Hepatocyte (in vitro differentiated cells): ENCODE measurements at regions not wholly inside any gene's neighbourhood (a gene's known extent, or its start where the extent isn't known, plus 50 kb on each side); places are given as distances from the start of the nearest gene placed in this dataset.

Experiments used
- DNase-seq: peaks from one replicate; pipeline ENCODE4 v3.0.0-alpha.2; 2016; ENCODE audit warnings: low spot score
- H2AFZ ChIP-seq: fragments of 200-600 bp; sonication (generic); 2 replicates; pipeline ENCODE4 v1.6.0; 2016; ENCODE audit warnings: antibody characterized with exemption, mild to moderate bottlenecking
- H3K27ac ChIP-seq: fragments of 200-600 bp; sonication (generic); 2 replicates; pipeline ENCODE4 v1.5.1; 2016; ENCODE audit warnings: mild to moderate bottlenecking
- H3K27me3 ChIP-seq: fragments of 200-600 bp; sonication (generic); 2 replicates; pipeline ENCODE4 v1.6.1; 2016
- H3K36me3 ChIP-seq: fragments of 200-600 bp; sonication (generic); replicated peaks from 2 replicates; pipeline ENCODE4 v1.5.1; 2016; ENCODE audit warnings: low read depth; ENCODE audit not compliant: insufficient read depth
- H3K4me1 ChIP-seq: fragments of 200-600 bp; sonication (generic); 2 replicates; pipeline ENCODE4 v1.5.1; 2016; ENCODE audit warnings: mild to moderate bottlenecking, moderate library complexity; ENCODE audit not compliant: insufficient read depth
- H3K4me2 ChIP-seq: fragments of 200-600 bp; sonication (generic); 2 replicates; pipeline ENCODE4 v1.6.0; 2016
- H3K4me3 ChIP-seq: fragments of 200-600 bp; sonication (generic); 2 replicates; pipeline ENCODE4 v1.5.1; 2016; ENCODE audit warnings: mild to moderate bottlenecking
- H3K79me2 ChIP-seq: fragments of 200-600 bp; sonication (generic); 2 replicates; pipeline ENCODE4 v1.6.0; 2017; ENCODE audit warnings: mild to moderate bottlenecking
- H3K9me2 ChIP-seq: fragments of 200-600 bp; sonication (generic); replicated peaks from 2 replicates; pipeline ENCODE4 v1.6.0; 2017; ENCODE audit warnings: mild to moderate bottlenecking; ENCODE audit not compliant: insufficient read depth
- H3K9me3 ChIP-seq: fragments of 200-600 bp; sonication (generic); 2 replicates; pipeline ENCODE4 v1.5.1; 2016; ENCODE audit warnings: low read depth, mild to moderate bottlenecking
- H4K20me1 ChIP-seq: fragments of 200-600 bp; sonication (generic); 2 replicates; pipeline ENCODE4 v1.6.0; 2016; ENCODE audit warnings: mild to moderate bottlenecking; ENCODE audit not compliant: insufficient read depth, poor library complexity, severe bottlenecking
- CTCF ChIP-seq: fragments of 200-600 bp; sonication (generic); IDR thresholded peaks from 2 replicates; pipeline ENCODE4 v1.5.1; 2016; ENCODE audit warnings: antibody characterized with exemption, mild to moderate bottlenecking; ENCODE audit not compliant: poor library complexity
- EZH2 ChIP-seq: fragments of 200-600 bp; sonication (generic); IDR thresholded peaks from 2 replicates; pipeline ENCODE4 v1.6.1; 2016; ENCODE audit warnings: antibody characterized with exemption, mild to moderate bottlenecking, borderline replicate concordance
- EZH2phosphoT487 ChIP-seq: fragments of 200-600 bp; sonication (generic); IDR thresholded peaks from one replicate; pipeline ENCODE4 v1.6.1; 2018; ENCODE audit warnings: antibody characterized with exemption, mild to moderate bottlenecking, low read depth, moderate library complexity; ENCODE audit not compliant: unreplicated experiment, severe bottlenecking
- WGBS: methylation state at CpG from one replicate; pipeline ENCODE4 v1.1.6; 2016; ENCODE audit warnings: low lambda C conversion rate; ENCODE audit errors: missing lambda C conversion rate; 5-methylcytosine and 5-hydroxymethylcytosine counted together

DNA sequence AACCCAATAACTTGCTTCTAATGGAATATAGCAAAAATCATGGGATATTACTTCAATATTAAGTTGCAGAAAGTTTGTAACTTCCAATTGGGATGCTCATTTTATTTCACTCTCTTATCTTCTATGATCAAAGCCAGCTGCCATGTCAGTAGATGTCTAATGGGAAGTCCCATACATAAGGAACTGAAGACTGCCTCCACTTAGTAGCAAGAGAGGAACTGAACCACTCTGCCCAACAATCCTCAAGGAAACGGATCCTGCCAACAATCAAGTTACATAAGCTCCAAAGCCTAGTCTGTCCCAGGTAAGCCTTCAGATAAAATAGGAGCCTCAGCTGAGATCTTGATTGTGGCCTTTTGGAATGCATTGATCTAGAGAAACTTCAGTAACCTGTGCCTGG is 431.5 kb upstream of the PCDH15 start:
- no peak for DNase-seq
- 54% methylated on average over 1 of the region's 1 CpG for WGBS
- H3K4me1 ChIP-seq, result no peaks in the 10 kb centered on the region
- H3K36me3 ChIP-seq, result no peaks in the 10 kb centered on the region
- H3K79me2 ChIP-seq, result no peaks in the 10 kb centered on the region
- no peaks in the 10 kb centered on the region for H4K20me1 ChIP-seq
- H3K27me3 ChIP-seq, result no peaks in the 10 kb centered on the region
- H2AFZ ChIP-seq, result no peak overlapping the region
- no peaks in the 10 kb centered on the region for H3K9me3 ChIP-seq
- no peak overlapping the region for H3K4me2 ChIP-seq
- H3K4me3 ChIP-seq, result no peak overlapping the region
- H3K27ac ChIP-seq, result no peak overlapping the region
- no peak for TF ChIP-seq CTCF
- no peak for TF ChIP-seq EZH2phosphoT487
- no peak for TF ChIP-seq EZH2
- no peaks in the 10 kb centered on the region for H3K9me2 ChIP-seq

DNA sequence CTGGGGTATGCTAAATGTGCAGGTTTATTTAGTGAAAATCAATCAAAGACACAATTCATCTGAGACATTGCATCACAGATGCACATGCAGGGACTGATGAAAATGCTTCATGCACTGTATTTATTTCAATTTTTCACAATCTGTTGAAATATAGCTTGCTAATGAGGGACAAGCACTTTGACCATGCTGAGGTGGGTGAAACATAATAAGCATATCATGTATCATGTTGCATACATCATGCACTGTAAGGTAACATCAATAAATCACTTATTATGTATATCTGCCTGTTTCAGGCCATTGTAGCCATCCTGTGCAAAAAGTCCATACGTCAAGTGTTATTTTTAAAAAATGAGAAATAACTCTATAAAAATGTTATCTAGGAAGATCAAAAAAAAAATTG is 426.9 kb upstream of the PCDH15 start:
- Histone ChIP-seq H3K79me2 (no peaks in the 10 kb centered on the region), H3K27ac (no peak overlapping the region), H4K20me1 (no peaks in the 10 kb centered on the region), H3K27me3 (no peaks in the 10 kb centered on the region), H3K36me3 (no peaks in the 10 kb centered on the region), H3K9me3 (no peaks in the 10 kb centered on the region), H2AFZ (no peak overlapping the region), H3K4me3 (no peak overlapping the region), H3K4me2 (no peak overlapping the region), H3K4me1 (no peaks in the 10 kb centered on the region), H3K9me2 (no peaks in the 10 kb centered on the region)
- TF ChIP-seq EZH2phosphoT487, result no peak
- no peak for DNase-seq
- 50% methylated on average over 1 of the region's 1 CpG for whole genome bisulfite sequencing

GRCh38 chr10:55224007-55224781 is 423.2 kb upstream of the PCDH15 start:
- H4K20me1 ChIP-seq, result no peaks in the 10 kb centered on the region
- 87% methylated on average over 5 of the region's 5 CpGs for WGBS
- no peaks in the 10 kb centered on the region for H3K9me2 ChIP-seq
- TF ChIP-seq CTCF (no peak), EZH2 (no peak), EZH2phosphoT487 (no peak)
- no peaks in the 10 kb centered on the region for H3K27me3 ChIP-seq
- H3K4me2 ChIP-seq, result no peak overlapping the region
- H3K36me3 ChIP-seq, result no peaks in the 10 kb centered on the region
- H3K4me3 ChIP-seq, result no peak overlapping the region
- H3K9me3 ChIP-seq, result no peaks in the 10 kb centered on the region
- H3K27ac ChIP-seq, result no peak overlapping the region
- no peaks in the 10 kb centered on the region for H3K79me2 ChIP-seq
- DNase-seq, result no peak
- H2AFZ ChIP-seq, result no peak overlapping the region
- H3K4me1 ChIP-seq, result no peaks in the 10 kb centered on the region

GRCh38 chr10:55223352-55223751 is 422.3 kb upstream of the PCDH15 start:
- H3K4me2 ChIP-seq, result no peak overlapping the region
- H2AFZ ChIP-seq, result no peak overlapping the region
- no peaks in the 10 kb centered on the region for H3K4me1 ChIP-seq
- H3K27me3 ChIP-seq, result no peaks in the 10 kb centered on the region
- no peak for TF ChIP-seq CTCF
- no peak for TF ChIP-seq EZH2phosphoT487
- no peak for TF ChIP-seq EZH2
- no peaks in the 10 kb centered on the region for H4K20me1 ChIP-seq
- no peaks in the 10 kb centered on the region for H3K9me2 ChIP-seq
- WGBS, result 91% methylated on average over 2 of the region's 2 CpGs
- no peaks in the 10 kb centered on the region for H3K9me3 ChIP-seq
- no peak for DNase-seq
- H3K36me3 ChIP-seq, result no peaks in the 10 kb centered on the region
- no peaks in the 10 kb centered on the region for H3K79me2 ChIP-seq
- H3K27ac ChIP-seq, result no peak overlapping the region
- H3K4me3 ChIP-seq, result no peak overlapping the region
